NCI-H2196 treated with DMSO at 0.1 percent for 48 hours (cell line): ENCODE measurements at regions not wholly inside any gene's neighbourhood (a gene's known extent, or its start where the extent isn't known, plus 50 kb on each side); places are given as distances from the start of the nearest gene placed in this dataset.
"Not testable (repeated sequence)": the region's sequence is repeated elsewhere in the genome, so short reads cannot be mapped to it uniquely, and the experiment has no call there.

ENCODE experiments used
- DNase-seq: peaks from one replicate; lab custom pipeline; 2025; ENCODE audit not compliant: unreplicated experiment; lab: John Stamatoyannopoulos, UW

DNA sequence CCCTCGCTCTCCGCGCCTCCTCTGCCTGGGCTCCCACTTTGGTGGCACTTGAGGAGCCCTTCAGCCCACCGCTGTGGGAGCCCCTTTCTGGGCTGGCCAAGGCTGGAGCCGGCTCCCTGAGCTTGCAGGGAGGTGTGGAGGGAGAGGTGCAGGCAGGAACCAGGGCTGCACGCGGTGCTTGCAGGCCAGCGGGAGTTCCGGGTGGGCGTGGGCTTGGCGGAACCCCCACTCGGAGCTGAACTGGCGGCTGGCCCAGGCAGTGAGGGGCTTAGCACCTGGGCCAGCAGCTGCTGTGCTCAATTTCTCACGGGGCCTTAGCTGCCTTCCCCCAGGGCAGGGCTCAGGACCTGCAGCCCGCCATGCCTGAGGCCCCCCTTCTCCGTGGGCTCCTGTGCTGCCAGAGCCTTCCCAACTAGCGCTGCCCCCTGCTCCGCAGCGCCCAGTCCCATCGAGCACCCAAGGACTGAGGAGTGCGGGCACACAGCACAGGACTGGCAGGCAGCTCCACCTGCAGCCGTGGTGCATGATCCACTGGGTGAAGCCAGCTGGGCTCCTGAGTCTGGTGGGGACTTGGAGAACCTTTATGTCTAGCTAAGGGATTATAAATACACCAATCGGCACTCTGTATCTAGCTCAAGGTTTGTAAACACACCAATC, 200.2 kb upstream of the RIMS1 start:
- DNase-seq: not testable (repeated sequence)

DNA sequence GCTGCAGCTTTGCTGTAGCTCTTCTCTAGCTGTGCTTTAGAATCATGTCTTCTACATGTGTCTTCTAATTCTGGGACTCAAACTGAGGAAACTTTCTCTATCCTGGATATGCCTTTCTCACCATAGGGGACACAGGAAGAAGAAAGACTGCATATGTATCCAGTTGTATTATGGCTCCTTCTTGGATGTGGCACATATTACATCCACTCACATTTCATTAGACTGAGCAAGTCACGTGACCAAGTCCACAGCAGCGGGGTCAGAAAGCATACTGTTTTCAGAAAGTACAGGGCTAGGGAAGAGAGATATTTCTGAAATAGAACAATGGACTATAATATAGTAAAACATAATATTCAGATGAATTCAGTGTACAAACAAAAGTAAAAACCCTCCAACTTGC, 187.6 kb upstream of the RIMS1 start:
- no peak for DNase-seq

DNA sequence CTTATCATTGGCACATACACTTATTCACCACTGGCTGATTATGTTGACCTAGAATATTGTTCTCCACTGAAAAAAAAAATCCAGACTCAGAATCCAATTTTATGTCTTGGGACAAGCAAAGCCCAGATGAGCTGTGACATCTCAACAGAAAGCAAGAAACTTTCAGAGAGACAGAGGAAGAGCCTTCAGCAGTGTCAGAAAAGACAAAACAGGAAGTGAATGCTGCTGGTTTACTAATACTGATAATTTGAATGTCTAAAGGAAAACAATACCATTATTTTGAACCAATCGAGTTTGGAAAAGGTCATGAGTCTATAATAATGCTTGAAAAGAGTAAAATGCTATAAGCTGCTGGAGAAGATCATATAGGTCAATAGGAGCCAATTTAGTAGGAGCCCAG, 179.8 kb upstream of the RIMS1 start:
- no peak for DNase-seq

DNA sequence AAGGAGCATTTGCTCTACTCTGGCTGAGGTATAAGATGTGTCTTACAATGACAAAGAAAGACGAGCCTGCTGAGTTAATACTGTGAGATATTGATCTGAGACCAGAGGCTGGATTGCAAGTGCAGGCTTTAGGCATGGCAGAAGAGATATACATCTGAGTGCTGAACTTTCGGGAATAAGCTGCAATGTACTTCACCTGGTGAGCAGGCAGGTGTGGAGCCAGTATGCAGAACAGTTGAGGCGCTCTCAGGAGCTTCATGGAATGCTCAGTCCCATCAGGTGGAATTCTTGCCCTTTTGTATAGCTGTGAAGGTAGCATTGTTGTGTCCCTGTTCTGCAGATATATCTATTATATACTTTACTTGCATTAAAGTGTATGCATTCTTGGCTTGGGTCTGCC, 179.3 kb upstream of the RIMS1 start:
- no peak for DNase-seq

DNA sequence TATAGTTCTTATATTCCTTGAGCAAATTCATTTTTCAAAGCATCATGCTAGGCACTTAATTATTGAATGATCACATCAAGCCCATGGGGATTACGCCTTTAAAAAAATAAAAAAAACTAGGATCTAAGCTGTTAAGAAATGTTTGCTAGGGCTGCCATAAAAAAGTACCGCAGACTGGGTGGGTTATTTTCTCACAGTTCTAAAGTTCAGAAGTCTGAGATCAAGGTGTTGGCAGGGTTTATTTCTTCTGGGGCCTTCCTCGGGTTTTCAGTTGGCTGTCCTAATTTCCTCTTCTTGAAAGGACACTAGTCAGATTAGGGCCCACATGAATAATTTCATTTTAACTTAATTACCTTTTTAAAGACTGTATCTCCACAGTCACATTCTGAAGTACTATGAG, 165.6 kb upstream of the RIMS1 start:
- no peak for DNase-seq

DNA sequence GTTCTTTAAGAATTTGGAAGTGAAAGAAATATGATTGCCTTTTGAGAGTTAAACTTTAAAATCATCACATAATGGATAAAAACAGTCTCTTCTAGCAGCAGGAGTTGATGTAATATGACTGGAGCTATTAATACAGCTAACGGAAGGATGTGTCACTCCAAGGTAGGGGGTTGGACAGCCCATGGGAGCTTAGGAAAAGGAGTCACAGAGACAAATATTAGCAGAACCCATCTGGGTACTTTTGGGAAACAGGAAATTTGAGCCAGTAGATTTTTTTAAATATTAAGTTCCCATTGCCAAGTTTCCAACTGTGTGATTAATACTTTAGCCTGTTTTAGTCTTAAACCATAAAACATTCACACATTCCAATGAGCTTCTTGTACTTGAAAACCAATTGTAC, 164.7 kb upstream of the RIMS1 start:
- no peak for DNase-seq

DNA sequence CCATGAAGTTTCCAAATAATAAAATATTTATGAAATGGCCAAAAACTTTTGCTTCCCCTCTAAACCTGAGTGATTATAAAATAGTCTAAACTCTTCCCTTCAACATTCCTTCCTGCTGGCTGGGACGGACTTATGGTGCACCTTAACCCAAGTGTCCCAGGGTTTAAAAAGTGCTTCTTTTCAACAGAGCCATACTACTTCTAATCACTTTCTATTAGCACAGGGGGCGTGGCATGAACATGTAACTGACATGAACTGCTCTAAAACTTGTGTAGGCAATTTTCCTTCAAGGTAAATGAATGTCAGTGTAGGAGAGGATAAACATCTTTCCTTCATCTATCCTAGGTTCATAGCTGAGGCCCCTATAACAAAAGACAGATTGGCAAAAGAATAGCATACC, 163.6 kb upstream of the RIMS1 start:
- DNase-seq: no peak

DNA sequence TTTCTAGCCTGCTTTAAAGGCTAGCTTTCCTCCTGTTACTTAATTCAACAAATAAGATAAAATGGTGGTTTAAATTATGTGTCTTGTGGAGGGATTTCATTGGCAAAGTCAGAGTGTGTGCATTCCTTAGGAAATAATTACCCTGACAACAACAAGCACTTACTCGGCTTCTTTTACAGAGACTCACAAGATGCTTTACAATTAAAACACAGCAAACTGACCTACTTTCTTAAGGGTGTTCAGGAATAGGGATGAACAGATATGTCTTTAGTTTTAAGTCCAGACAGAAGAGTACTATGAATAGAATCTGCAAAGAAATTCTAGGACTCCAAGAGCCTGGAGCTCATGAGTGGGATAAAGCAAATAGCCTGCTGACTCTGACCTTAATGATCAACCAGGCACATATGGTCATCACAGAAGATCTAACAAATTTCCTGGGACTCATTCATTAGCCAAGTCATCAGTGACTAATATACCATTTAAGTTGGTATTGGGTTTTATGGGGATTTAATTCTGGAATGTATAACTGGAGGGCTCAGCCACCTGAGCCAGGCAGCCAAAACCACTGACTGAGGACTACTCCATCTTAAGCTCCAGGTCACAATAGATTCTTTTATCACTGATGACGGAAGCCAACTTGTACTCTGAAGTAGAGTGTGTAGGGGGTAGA, 161.8 kb upstream of the RIMS1 start:
- no peak for DNase-seq

DNA sequence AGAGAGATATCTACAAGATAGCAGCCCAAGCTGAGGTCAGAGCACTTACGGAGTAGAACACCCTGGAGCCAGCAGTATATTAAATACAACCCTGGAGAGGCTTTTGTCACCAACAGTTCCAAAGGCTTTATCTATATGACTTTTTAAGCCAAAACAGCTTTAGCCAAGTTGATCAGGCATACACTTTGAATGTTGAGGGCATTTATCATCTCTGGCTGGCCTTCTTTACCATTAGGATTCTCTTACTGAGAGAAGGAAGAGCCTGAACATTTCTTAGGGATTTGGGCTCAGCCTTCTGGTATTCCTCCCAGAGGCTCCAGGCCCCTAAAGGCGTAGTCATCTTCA, 161.3 kb upstream of the RIMS1 start:
- no peak for DNase-seq

DNA sequence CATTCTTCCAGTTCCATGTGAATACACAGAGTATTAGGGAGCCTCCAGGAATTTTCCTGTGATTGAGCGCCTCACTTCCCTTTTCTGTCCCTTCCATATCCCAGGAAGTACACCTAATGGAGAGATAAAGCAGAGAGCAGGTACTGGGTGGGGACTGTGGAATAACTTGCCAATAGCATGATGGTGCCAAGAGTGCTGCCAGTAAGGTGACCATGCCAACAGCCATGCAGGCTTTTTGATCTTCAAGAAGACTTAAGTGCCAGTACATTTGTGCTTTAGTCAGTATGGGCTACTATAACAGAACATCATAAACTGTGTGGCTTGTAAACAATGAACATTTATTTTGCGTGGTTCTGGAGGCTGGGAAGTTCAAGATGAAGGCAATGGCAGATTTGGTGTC, 160.2 kb upstream of the RIMS1 start:
- DNase-seq: no peak

DNA sequence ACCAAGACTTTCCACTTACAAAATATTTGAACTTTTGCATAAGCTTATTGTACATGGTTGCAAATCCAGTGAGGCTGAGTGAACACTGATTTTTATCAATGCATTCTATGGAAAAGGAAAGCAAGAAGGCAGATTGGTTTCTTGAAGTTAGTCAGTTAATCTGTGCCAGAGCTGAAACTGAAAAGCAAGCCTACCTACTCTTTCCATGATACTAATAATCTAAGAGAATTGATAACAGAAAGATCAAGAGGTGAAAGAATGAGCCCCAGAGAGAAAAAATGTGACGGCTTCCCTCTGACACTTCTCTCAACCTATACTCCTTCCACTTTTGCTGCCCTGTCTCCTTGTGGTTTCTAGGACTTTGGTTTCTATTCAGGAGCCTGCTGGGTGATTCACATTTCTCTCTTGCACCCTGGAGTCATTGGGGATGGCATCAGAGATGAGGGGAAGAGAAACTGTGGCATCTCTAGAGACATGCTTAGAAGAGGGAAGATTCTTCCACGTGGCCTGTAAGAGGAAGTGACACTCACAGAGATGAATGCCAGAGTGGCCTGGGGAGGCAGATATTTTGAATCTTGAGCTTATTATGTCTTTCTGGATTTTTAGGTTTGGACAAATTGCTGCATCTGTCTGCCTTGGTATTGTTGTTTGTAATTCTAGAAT, 158.6 kb upstream of the RIMS1 start:
- DNase-seq: no peak

DNA sequence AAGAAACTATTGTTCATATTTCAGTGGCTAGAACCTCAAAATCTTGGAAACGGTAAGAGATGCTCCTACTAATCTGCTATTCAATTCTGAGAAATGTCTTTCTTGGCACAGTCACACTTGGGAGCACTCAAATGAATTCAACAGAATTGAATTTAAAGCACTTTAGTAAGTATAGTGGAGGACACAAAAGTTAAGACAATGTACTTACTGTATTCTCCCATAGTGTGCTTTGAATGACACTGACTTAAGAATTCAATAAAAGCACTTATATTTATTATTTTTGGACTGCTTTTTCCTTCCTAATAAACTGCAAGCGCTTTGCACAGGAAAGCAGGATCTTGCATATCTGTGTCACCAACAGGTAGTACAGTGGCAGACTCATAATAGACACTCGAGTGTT, 156.1 kb upstream of the RIMS1 start:
- no peak for DNase-seq

DNA sequence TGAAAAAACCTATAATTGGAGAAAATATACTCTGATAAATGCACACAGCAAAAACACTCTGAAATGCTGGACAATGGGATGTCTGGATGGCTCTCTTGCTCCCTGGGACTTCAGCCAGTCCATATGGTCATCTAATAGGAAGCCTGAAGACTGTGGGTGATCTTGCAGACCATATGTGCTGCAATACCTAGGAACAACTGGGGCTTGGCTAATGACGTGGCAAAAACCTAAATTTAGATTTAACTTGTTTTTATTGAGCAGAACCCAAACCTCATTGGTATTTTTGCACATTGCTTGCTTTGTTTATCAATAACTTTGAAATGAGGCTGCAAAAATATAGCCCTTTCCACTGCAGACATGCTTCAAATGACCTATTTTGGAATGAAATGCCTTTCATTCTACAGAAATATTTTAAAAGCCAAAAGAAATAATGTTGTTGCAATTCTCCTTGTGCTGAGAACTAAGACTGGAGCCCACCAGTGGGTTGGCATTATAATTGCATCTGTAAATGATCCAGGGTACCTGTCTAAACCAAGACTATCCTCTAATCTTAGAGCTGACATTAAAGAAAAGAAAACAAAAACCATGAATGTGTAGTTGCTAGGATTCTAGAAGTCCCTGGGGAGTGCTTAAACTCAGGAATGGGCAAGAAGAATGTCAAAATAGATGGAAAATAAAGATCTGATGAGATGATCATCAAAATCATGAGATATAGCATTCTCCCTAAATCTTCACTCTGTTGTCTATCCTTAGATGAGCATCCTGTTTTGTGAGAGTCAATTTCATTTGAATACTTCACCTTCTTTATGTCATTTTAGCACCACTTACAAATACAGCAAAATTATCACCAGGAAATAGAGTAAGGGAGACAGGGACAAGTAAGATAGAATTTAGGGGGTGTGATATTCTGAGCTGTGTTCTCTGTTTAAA, 152.1 kb upstream of the RIMS1 start:
- DNase-seq: no peak

DNA sequence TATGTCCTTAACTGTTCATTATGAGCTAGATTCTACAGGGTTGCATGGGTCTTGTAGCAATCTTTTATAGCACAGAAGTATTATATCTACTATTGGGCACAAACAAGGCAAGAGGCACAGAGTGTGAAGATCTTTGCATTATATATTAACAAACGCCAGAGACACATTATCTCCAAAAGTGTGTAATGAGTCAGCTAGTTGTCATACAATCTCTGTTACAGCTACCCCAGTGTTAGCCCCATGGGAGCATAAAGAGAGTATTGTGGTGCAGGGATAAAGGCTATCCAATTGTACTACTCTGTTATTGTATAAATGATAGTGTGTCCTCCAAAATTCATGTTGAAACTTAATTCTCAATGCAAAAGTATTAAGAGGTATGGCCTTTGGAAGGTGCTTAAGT, 148.4 kb upstream of the RIMS1 start:
- no peak for DNase-seq

DNA sequence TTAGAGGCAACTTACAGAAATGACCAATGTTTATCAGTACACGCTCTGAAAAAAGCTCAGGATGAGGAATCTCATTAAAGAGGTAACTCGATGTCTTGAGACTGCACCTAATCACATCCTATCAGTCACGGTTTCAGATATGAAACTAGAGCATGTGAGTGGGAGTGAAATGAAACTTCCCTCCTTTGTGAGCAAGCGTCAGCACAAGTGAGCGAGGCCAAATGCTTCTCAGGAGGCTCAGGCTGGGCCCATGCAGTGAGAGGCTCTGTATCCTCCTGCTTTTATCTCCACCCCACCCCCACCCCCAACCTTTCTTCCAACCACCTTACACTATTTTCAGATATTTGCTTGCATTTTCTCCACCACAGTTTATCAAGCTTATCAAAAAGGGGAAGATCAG, 140.8 kb upstream of the RIMS1 start:
- DNase-seq: no peak

DNA sequence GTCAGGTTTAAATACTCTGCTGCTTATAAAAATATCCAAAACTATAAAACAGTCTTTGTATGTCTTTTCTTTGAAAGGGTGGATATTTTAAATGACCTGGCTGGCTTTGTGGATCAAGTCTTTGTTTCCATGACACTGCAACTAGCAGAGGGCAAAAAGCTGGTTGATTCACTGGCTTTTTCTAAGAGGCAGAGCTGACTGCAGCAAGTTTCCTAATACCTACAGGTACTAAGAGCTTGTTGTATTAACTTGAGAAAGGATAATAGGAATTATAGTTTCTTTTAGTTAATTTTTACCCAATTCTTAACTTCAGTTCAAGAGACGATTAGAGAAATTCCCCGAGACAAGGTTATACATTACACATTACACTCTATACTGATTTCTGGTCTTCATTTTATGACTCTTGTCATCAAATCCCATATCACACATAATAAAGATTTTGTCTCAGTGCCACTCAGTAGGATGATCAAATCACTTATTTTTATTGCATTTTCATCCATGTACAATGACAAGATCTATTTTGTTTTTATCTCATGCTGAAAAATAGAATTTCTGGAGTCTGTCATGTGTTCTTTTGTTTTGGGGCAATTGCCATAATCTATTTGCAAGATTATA, 120.1 kb upstream of the RIMS1 start:
- DNase-seq: no peak

DNA sequence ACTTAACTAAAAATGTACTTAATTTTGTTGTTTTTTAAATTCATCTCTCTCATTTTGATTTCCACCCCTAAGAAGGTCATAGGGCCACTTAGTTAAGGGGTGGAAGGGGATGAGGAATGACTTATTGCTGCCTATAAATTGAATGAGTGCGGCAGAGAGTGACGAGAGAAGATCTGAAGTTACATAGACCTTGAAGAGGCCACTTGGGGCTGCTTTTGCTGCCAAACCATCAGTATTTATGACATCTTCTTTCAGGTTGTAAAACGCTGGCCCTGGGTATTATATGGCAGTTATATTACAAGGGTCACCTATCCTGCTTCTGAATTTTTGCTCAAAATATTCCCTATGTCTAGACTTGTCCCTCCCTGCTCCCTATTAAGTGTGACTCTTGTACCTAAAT, 119.6 kb upstream of the RIMS1 start:
- DNase-seq: no peak

DNA sequence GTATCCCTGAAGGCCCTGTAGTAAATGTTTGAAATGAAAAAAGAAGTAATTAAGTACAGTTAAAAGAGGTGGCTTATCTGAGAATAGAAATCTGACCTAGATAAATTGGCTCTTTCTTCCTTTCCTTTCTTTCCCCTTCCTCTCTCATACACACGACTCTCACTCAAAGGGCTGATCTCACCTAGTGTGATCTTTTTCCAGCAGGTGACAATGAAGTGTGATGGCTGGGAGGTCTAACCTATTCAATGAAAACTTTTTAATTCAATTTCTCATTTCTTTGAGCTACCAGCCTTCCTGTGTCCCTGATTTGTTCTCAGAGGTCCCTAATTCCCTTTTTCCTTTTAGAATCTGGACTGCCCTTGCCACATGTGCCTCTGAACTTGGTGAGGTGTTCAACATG, 118.0 kb upstream of the RIMS1 start:
- DNase-seq: no peak

DNA sequence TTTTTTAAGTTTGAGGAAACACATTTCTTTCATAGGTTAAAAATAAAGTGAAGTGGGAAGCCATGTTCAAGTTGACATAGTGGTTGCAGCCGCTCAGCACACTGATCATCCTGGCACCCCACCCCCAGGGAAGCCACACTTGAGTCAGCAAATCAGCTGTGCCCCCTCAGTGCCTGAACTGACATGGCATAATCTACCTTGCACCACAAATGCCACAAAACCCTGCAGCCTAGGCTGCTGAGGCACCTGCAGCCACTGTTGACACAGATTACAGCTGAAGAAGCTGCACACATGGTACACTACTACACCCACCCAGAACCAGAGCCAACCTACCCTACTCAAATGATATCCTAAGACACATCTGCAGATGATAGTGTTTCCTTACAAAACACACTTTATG, 77.5 kb upstream of the RIMS1 start:
- no peak for DNase-seq

DNA sequence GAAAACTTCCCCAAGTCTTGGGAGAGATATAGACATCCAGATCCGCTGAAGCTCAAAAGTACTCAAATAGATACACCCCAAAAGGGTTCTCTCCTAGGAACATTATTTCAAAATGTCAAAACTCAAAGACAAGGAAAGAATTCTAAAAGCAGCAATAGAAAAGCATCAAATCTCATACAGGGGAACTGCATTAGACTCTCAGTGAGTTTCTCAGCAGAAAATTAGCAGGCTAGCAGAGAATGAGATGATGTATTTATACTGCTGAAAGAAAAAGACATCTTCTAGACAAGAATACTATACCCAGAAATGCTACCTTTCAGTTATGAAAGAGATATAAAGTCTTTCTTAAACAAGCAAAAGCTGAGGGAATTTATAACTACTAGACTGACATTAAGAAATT, 75.5 kb upstream of the RIMS1 start:
- no peak for DNase-seq

DNA sequence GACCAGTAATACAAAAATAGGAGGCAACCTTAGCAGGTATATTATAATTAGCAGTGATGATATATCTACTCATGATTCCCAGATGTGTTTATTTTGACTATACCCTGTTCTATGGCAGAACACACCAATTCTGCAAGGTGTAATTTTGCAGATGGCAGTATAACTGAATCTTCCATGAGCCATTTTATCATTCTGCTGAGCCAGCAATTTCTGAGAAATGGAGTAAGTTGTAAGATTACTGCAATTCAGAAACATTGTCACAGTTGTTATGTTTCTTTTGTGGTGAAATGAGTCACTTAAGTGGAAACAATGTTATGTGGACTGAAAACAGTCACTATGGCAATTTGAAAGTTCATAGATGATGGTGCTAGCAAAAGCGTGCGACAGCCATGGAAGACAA, 63.7 kb upstream of the RIMS1 start:
- DNase-seq: no peak
